GM19043 (cell line): ENCODE measurements at regions not wholly inside any gene's neighbourhood (a gene's known extent, or its start where the extent isn't known, plus 50 kb on each side); places are given as distances from the start of the nearest gene placed in this dataset.

Source experiments
- ATAC-seq: cut with Tn5 transposase; IDR thresholded peaks from one replicate; pipeline ENCODE4 v1.9.1; 2021; ENCODE audit warnings: low read depth; ENCODE audit not compliant: unreplicated experiment

- no peak for ATAC-seq
Observed at GRCh38 chr2:121955426-121955825, 200.0 kb downstream of the TSN start.

- ATAC-seq, result no peak
Observed at GRCh38 chr2:121955872-121956271, 200.4 kb downstream of the TSN start.

GRCh38 chr2:121960251-121960650 lies 204.8 kb downstream of the TSN start:
- peak; percentile 80 for ATAC-seq

GRCh38 chr2:121961761-121962160 lies 206.3 kb downstream of the TSN start:
- ATAC-seq, result no peak

GRCh38 chr2:121965661-121966060 lies 210.2 kb downstream of the TSN start:
- no peak for ATAC-seq

- ATAC-seq, result no peak
Observed at GRCh38 chr2:121966663-121967062, 211.2 kb downstream of the TSN start.

GRCh38 chr2:121969166-121969565 lies 213.7 kb downstream of the TSN start:
- ATAC-seq, result no peak

GRCh38 chr2:121969766-121970639 lies 214.6 kb downstream of the TSN start:
- ATAC-seq, result no peak

GRCh38 chr2:121972203-121972602 lies 216.8 kb downstream of the TSN start:
- ATAC-seq, result no peak

- peak; percentile 95 for ATAC-seq
Observed at GRCh38 chr2:121974897-121975661, 219.6 kb downstream of the TSN start.

GRCh38 chr2:121976926-121977325 lies 221.5 kb downstream of the TSN start:
- ATAC-seq, result no peak

- ATAC-seq, result no peak
Observed at GRCh38 chr2:121977326-121977725, 221.9 kb downstream of the TSN start.

GRCh38 chr2:121992700-121993099 lies 237.2 kb downstream of the TSN start:
- no peak for ATAC-seq

GRCh38 chr2:121993682-121994081 lies 238.2 kb downstream of the TSN start:
- ATAC-seq, result no peak

GRCh38 chr2:121994238-121995206 lies 239.1 kb downstream of the TSN start:
- no peak for ATAC-seq

- no peak for ATAC-seq
Observed at GRCh38 chr2:121998751-121999150, 243.3 kb downstream of the TSN start.

GRCh38 chr2:121999264-121999663 lies 243.8 kb downstream of the TSN start:
- ATAC-seq, result no peak

- ATAC-seq, result no peak
Observed at GRCh38 chr2:122000556-122001340, 245.3 kb downstream of the TSN start.

- no peak for ATAC-seq
Observed at GRCh38 chr2:122001441-122001874, 246.0 kb downstream of the TSN start.
